Liver (tissue), 8 donors: ENCODE measurements at regions not wholly inside any gene's neighbourhood (a gene's known extent, or its start where the extent isn't known, plus 50 kb on each side); places are given as distances from the start of the nearest gene placed in this dataset.

Experiments used
- DNase-seq: peaks from one replicate; pipeline ENCODE4 v3.0.0-alpha.2; 2017; ENCODE audit warnings: low spot score
- H3K27ac ChIP-seq, 2 donors: one replicate each; pipeline ENCODE4 v1.7.0; 2013; ENCODE audit warnings: inconsistent platforms in 2 of 2, low read length in 2 of 2, control low read depth in 1 of 2, low read depth in 1 of 2, mild to moderate bottlenecking in 1 of 2
- H3K27me3 ChIP-seq, 4 donors: one replicate each; pipeline versions ENCODE4 v1.6.1 to v1.7.0; 2013; ENCODE audit warnings: low read length in 3 of 4, inconsistent platforms in 1 of 4, mild to moderate bottlenecking in 1 of 4, moderate library complexity in 1 of 4; ENCODE audit not compliant: control insufficient read depth in 4 of 4, insufficient read depth in 4 of 4
- H3K36me3 ChIP-seq, 4 donors: one replicate each; pipeline versions ENCODE4 v1.6.1 to v1.7.0; 2013; ENCODE audit warnings: low read length in 3 of 4, mild to moderate bottlenecking in 3 of 4, low read depth in 1 of 4, moderate library complexity in 1 of 4; ENCODE audit not compliant: control insufficient read depth in 4 of 4, insufficient read depth in 3 of 4
- H3K4me1 ChIP-seq, 4 donors: one replicate each; pipeline versions ENCODE4 v1.6.1 to v1.7.0; 2013; ENCODE audit warnings: low read length in 3 of 4, mild to moderate bottlenecking in 3 of 4, moderate library complexity in 1 of 4; ENCODE audit not compliant: control insufficient read depth in 4 of 4, insufficient read depth in 4 of 4
- H3K4me3 ChIP-seq, 3 donors: one replicate each; pipeline versions ENCODE4 v1.6.1 to v1.7.0; 2013; ENCODE audit warnings: low read length in 3 of 3, control low read depth in 1 of 3, low read depth in 1 of 3, mild to moderate bottlenecking in 1 of 3
- H3K9ac ChIP-seq, 2 donors: one replicate each; pipeline ENCODE4 v1.7.0; 2013; ENCODE audit warnings: low read length in 2 of 2, mild to moderate bottlenecking in 2 of 2, moderate library complexity in 2 of 2, control low read depth in 1 of 2, low read depth in 1 of 2
- H3K9me3 ChIP-seq, 4 donors: one replicate each; pipeline versions ENCODE4 v1.6.1 to v1.7.0; 2013; ENCODE audit warnings: low read length in 3 of 4; ENCODE audit not compliant: control insufficient read depth in 4 of 4
- ATF3 ChIP-seq: IDR thresholded peaks from 2 replicates; pipeline ENCODE4 v1.6.1; 2016; ENCODE audit warnings: antibody characterized with exemption
- EGR1 ChIP-seq, 2 donors: IDR thresholded peaks; 2 replicates each; pipeline ENCODE4 v1.6.1; 2016 to 2018; ENCODE audit warnings: antibody characterized with exemption in 2 of 2, low read depth in 2 of 2
- FOXA1 ChIP-seq: IDR thresholded peaks from 2 replicates; pipeline ENCODE4 v1.6.1; 2016; ENCODE audit warnings: antibody characterized with exemption
- FOXA2 ChIP-seq: IDR thresholded peaks from 2 replicates; pipeline ENCODE4 v1.6.1; 2016; ENCODE audit warnings: antibody characterized with exemption
- GABPA ChIP-seq, 2 donors: IDR thresholded peaks in 1 of 2; conservative IDR thresholded peaks in 1 of 2; 2 replicates each; pipeline ENCODE4 v1.6.1; 2016; ENCODE audit warnings: antibody characterized with exemption in 2 of 2, mild to moderate bottlenecking in 1 of 2, moderate library complexity in 1 of 2
- HNF4A ChIP-seq, 2 donors: conservative IDR thresholded peaks; 2 replicates each; pipeline ENCODE4 v1.6.1; 2016; ENCODE audit warnings: antibody characterized with exemption in 2 of 2, mild to moderate bottlenecking in 2 of 2
- HNF4G ChIP-seq: IDR thresholded peaks from 2 replicates; pipeline ENCODE4 v1.6.1; 2016; ENCODE audit warnings: antibody characterized with exemption
- JUND ChIP-seq, 2 donors: IDR thresholded peaks; 2 replicates each; pipeline ENCODE4 v1.6.1; 2016; ENCODE audit warnings: antibody characterized with exemption in 2 of 2
- NR2F2 ChIP-seq: IDR thresholded peaks from 2 replicates; pipeline ENCODE4 v1.6.1; 2016; ENCODE audit warnings: antibody characterized with exemption
- RAD21 ChIP-seq, 2 donors: IDR thresholded peaks; 2 replicates each; pipeline ENCODE4 v1.6.1; 2016; ENCODE audit warnings: antibody characterized with exemption in 2 of 2, mild to moderate bottlenecking in 2 of 2
- REST ChIP-seq: IDR thresholded peaks from 2 replicates; pipeline ENCODE4 v1.6.1; 2016; ENCODE audit warnings: antibody characterized with exemption, mild to moderate bottlenecking
- RXRA ChIP-seq, 2 donors: IDR thresholded peaks; 2 replicates each; pipeline ENCODE4 v1.6.1; 2017 to 2018; ENCODE audit warnings: antibody characterized with exemption in 2 of 2, mild to moderate bottlenecking in 1 of 2
- SP1 ChIP-seq: IDR thresholded peaks from 2 replicates; pipeline ENCODE4 v1.6.1; 2018; ENCODE audit warnings: antibody characterized with exemption, mild to moderate bottlenecking
- YY1 ChIP-seq: IDR thresholded peaks from 2 replicates; pipeline ENCODE4 v1.6.1; 2016; ENCODE audit warnings: antibody characterized with exemption, mild to moderate bottlenecking
- WGBS: extraction: QIAGEN DNeasy Blood & Tissue Kit; methylation state at CpG from one replicate; pipeline ENCODE4 v1.1.7; 2013; 5-methylcytosine and 5-hydroxymethylcytosine counted together
- TF ChIP-seq, protein P1 (sequence below): fragments of 150-350 bp; IDR thresholded peaks from 2 replicates; pipeline ENCODE4 v1.5.1; 2017; ENCODE audit warnings: improper control_type of control experiment, low read depth, low read length; ENCODE audit not compliant: missing input control
- TF ChIP-seq, protein P2 (sequence below): IDR thresholded peaks from 2 replicates; pipeline ENCODE4 v1.6.1; 2016; ENCODE audit warnings: antibody characterized with exemption
- TF ChIP-seq, protein P3 (sequence below): IDR thresholded peaks from 2 replicates; pipeline ENCODE4 v1.6.1; 2016; ENCODE audit warnings: antibody characterized with exemption
- donor health status: healthy.
- donor health status: healthy.
- donor health status: healthy.
- donor health status: healthy.
- donor health status: healthy.

DNA sequence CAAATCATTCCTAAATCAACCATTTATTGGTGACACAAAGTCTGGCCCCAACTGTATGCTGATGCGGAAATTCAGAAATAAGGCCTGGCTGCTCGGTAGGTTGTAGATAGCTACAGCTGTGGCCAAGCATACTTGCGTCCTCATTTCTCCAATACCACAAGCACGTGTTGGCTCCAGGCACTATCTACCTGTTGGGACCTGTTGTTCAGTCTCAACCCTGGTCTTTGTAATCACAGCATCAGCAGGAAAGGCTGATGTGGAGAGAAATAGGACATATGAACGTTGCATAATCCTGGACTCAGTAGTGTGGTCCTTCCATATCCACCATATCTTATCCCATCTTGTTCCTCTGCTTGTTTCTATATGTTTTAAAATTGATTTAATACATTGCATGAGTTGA is 212.6 kb downstream of the PMAIP1 start:
- no peak for TF ChIP-seq RAD21 (IDR thresholded peaks at IDR 0.05)
- TF ChIP-seq, protein P1, sequence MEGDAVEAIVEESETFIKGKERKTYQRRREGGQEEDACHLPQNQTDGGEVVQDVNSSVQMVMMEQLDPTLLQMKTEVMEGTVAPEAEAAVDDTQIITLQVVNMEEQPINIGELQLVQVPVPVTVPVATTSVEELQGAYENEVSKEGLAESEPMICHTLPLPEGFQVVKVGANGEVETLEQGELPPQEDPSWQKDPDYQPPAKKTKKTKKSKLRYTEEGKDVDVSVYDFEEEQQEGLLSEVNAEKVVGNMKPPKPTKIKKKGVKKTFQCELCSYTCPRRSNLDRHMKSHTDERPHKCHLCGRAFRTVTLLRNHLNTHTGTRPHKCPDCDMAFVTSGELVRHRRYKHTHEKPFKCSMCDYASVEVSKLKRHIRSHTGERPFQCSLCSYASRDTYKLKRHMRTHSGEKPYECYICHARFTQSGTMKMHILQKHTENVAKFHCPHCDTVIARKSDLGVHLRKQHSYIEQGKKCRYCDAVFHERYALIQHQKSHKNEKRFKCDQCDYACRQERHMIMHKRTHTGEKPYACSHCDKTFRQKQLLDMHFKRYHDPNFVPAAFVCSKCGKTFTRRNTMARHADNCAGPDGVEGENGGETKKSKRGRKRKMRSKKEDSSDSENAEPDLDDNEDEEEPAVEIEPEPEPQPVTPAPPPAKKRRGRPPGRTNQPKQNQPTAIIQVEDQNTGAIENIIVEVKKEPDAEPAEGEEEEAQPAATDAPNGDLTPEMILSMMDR = no peak
- TF ChIP-seq, protein P2, sequence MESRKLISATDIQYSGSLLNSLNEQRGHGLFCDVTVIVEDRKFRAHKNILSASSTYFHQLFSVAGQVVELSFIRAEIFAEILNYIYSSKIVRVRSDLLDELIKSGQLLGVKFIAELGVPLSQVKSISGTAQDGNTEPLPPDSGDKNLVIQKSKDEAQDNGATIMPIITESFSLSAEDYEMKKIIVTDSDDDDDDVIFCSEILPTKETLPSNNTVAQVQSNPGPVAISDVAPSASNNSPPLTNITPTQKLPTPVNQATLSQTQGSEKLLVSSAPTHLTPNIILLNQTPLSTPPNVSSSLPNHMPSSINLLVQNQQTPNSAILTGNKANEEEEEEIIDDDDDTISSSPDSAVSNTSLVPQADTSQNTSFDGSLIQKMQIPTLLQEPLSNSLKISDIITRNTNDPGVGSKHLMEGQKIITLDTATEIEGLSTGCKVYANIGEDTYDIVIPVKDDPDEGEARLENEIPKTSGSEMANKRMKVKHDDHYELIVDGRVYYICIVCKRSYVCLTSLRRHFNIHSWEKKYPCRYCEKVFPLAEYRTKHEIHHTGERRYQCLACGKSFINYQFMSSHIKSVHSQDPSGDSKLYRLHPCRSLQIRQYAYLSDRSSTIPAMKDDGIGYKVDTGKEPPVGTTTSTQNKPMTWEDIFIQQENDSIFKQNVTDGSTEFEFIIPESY = no peak
- no peak for TF ChIP-seq HNF4A (conservative IDR thresholded peaks at IDR 0.05)
- no peak for TF ChIP-seq FOXA1
- no peak for TF ChIP-seq YY1
- TF ChIP-seq, protein P3, sequence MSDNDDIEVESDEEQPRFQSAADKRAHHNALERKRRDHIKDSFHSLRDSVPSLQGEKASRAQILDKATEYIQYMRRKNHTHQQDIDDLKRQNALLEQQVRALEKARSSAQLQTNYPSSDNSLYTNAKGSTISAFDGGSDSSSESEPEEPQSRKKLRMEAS = no peak
- TF ChIP-seq FOXA2 = no peak
- TF ChIP-seq NR2F2 = no peak
- TF ChIP-seq GABPA (IDR thresholded peaks at IDR 0.05 in 1 of 2, conservative IDR thresholded peaks at IDR 0.05 in 1 of 2) = no peak
- TF ChIP-seq REST = no peak
- TF ChIP-seq SP1 = no peak
- TF ChIP-seq EGR1 (IDR thresholded peaks at IDR 0.05; ENCODE audit: low read depth in 2 of 2) = no peak
- no peak for TF ChIP-seq HNF4G
- TF ChIP-seq JUND (IDR thresholded peaks at IDR 0.05) = no peak
- TF ChIP-seq RXRA (IDR thresholded peaks at IDR 0.05) = no peak
- Histone ChIP-seq H3K9me3 (no peaks in the 10 kb centered on the region), H3K36me3 (no peaks in the 10 kb centered on the region), H3K27me3 (no peaks in the 10 kb centered on the region), H3K4me1 (no peaks in the 10 kb centered on the region), H3K9ac (no peak overlapping the region), H3K27ac (no peak overlapping the region), H3K4me3 (no peak overlapping the region)
- DNase-seq = no peak
- 85% methylated on average over 5 of the region's 5 CpGs for WGBS

- no peak overlapping the region for H3K27ac ChIP-seq
- no peak overlapping the region for H3K9ac ChIP-seq
- H3K36me3 ChIP-seq = no peaks in the 10 kb centered on the region
- no peaks in the 10 kb centered on the region for H3K9me3 ChIP-seq
- no peak overlapping the region for H3K4me3 ChIP-seq
- 84% methylated on average over 2 of the region's 2 CpGs for WGBS
- DNase-seq = no peak
- H3K4me1 ChIP-seq = no peaks in the 10 kb centered on the region
- H3K27me3 ChIP-seq = no peaks in the 10 kb centered on the region
- TF ChIP-seq NR2F2 = no peak
- TF ChIP-seq SP1 = no peak
- TF ChIP-seq GABPA (IDR thresholded peaks at IDR 0.05 in 1 of 2, conservative IDR thresholded peaks at IDR 0.05 in 1 of 2) = no peak
- TF ChIP-seq RXRA (IDR thresholded peaks at IDR 0.05) = no peak
- no peak for TF ChIP-seq REST
- TF ChIP-seq YY1 = no peak
- TF ChIP-seq FOXA1 = no peak
- no peak for TF ChIP-seq EGR1 (IDR thresholded peaks at IDR 0.05; ENCODE audit: low read depth in 2 of 2)
- no peak for TF ChIP-seq FOXA2
- TF ChIP-seq, protein P1 = no peak
- no peak for TF ChIP-seq ATF3
- TF ChIP-seq, protein P3 = no peak
- TF ChIP-seq HNF4A (conservative IDR thresholded peaks at IDR 0.05) = no peak
These were observed 211.7 kb downstream of the PMAIP1 start for GRCh38 chr18:60111525-60111924.
